Natural killer cell (primary cell): ENCODE measurements at regions not wholly inside any gene's neighbourhood (a gene's known extent, or its start where the extent isn't known, plus 50 kb on each side); places are given as distances from the start of the nearest gene placed in this dataset.

ENCODE experiments used
- ATAC-seq, 3 donors: fragments of 150-1000 bp in 2 of 3; fragments of 200-7000 bp in 1 of 3; cut with Tn5 transposase; 1 replicate in 1 of 3; 2 replicates in 2 of 3; pipeline ENCODE4 v1.10.0; 2021; ENCODE audit warnings: mild to moderate bottlenecking in 2 of 3, moderate library complexity in 2 of 3
- DNase-seq, 2 donors: peaks; one replicate each; pipeline versions ENCODE4 v3.0.0 to v3.0.0-alpha.2; 2013 to 2021; ENCODE audit warnings: mixed read lengths in 1 of 2
- H3K27ac ChIP-seq: one replicate; pipeline ENCODE4 v1.5.1; 2013; ENCODE audit warnings: mild to moderate bottlenecking, low read length
- H3K27me3 ChIP-seq: one replicate; pipeline ENCODE4 v1.6.1; 2013; ENCODE audit warnings: low read length; ENCODE audit not compliant: control insufficient read depth, insufficient read depth
- H3K36me3 ChIP-seq: one replicate; pipeline ENCODE4 v1.6.1; 2013; ENCODE audit warnings: low read length; ENCODE audit not compliant: control insufficient read depth, insufficient read depth
- H3K4me1 ChIP-seq: one replicate; pipeline ENCODE4 v1.6.1; 2013; ENCODE audit warnings: low read length; ENCODE audit not compliant: control insufficient read depth, insufficient read depth
- H3K4me3 ChIP-seq: one replicate; pipeline ENCODE4 v1.5.1; 2013; ENCODE audit warnings: low read length
- H3K9me3 ChIP-seq: one replicate; pipeline ENCODE4 v1.6.1; 2013; ENCODE audit warnings: low read length; ENCODE audit not compliant: control insufficient read depth, insufficient read depth
- H3K27ac Mint-ChIP-seq, 2 donors: one replicate each; pipeline ENCODE4 v1.8.0; 2022; ENCODE audit warnings: mild to moderate bottlenecking in 2 of 2, mixed read lengths in 2 of 2, moderate library complexity in 1 of 2
- H3K27me3 Mint-ChIP-seq, 2 donors: one replicate each; pipeline ENCODE4 v1.8.0; 2022; ENCODE audit warnings: low read depth in 2 of 2, mixed read lengths in 2 of 2
- H3K36me3 Mint-ChIP-seq: one replicate; pipeline ENCODE4 v1.8.0; 2022; ENCODE audit warnings: mixed read lengths
- H3K4me1 Mint-ChIP-seq, 2 donors: one replicate each; pipeline ENCODE4 v1.8.0; 2022; ENCODE audit warnings: mixed read lengths in 2 of 2
- H3K4me3 Mint-ChIP-seq: one replicate; pipeline ENCODE4 v1.8.0; 2022; ENCODE audit warnings: mild to moderate bottlenecking, moderate library complexity, mixed read lengths
- H3K9me3 Mint-ChIP-seq, 2 donors: one replicate each; pipeline ENCODE4 v1.8.0; 2022; ENCODE audit warnings: mixed read lengths in 2 of 2
- CTCF ChIP-seq: fragments of 200-600 bp; IDR thresholded peaks from one replicate; pipeline ENCODE4 v1.8.0; 2022; ENCODE audit warnings: antibody characterized with exemption
- WGBS: methylation state at CpG from one replicate; pipeline ENCODE4 v1.1.7; 2013; ENCODE audit warnings: missing lambda C conversion rate; ENCODE audit not compliant: insufficient coverage; 5-methylcytosine and 5-hydroxymethylcytosine counted together
- intact Hi-C: fragments of 100-400 bp; cut with micrococcal nuclease; formaldehyde crosslinking; loops from one replicate; pipeline ENCODE4 v1.14.2; 2022

- no peak for DNase-seq
- Histone ChIP-seq H3K36me3 (no peaks in the 10 kb centered on the region), H3K4me3 (no peak overlapping the region), H3K9me3 (no peaks in the 10 kb centered on the region), H3K4me1 (no peaks in the 10 kb centered on the region), H3K27ac (no peak overlapping the region), H3K27me3 (no peaks in the 10 kb centered on the region)
- no peaks in the 10 kb centered on the region for H3K9me3 Mint-ChIP-seq
- no peak for TF ChIP-seq CTCF
- H3K27me3 Mint-ChIP-seq = peaks cover 3 to 6% of the 10 kb centered on the region in 2 donors
- no peak overlapping the region for H3K4me3 Mint-ChIP-seq
- no peaks in the 10 kb centered on the region for H3K36me3 Mint-ChIP-seq
- no peak overlapping the region for H3K27ac Mint-ChIP-seq
- 67% methylated on average over 17 of the region's 17 CpGs for WGBS
- no peaks in the 10 kb centered on the region for H3K4me1 Mint-ChIP-seq
- intact Hi-C loops = no loop called here
- no peak for ATAC-seq
Observed at GRCh38 chr12:113569806-113570205, 98.1 kb upstream of the LHX5 start.

GRCh38 chr12:113568021-113568420 is 96.3 kb upstream of the LHX5 start:
- Mint-ChIP-seq H3K36me3 (no peaks in the 10 kb centered on the region), H3K27ac (no peak overlapping the region), H3K9me3 (peaks cover 0 to 2% of the 10 kb centered on the region in 2 donors), H3K27me3 (peaks cover 5 to 17% of the 10 kb centered on the region in 2 donors), H3K4me3 (no peak overlapping the region), H3K4me1 (no peaks in the 10 kb centered on the region)
- intact Hi-C loops = no loop called here
- H3K9me3 ChIP-seq = no peaks in the 10 kb centered on the region
- ATAC-seq = no peak
- H3K27ac ChIP-seq = no peak overlapping the region
- 81% methylated on average over 1 of the region's 2 CpGs for WGBS
- no peaks in the 10 kb centered on the region for H3K4me1 ChIP-seq
- DNase-seq = no peak
- no peak for TF ChIP-seq CTCF
- no peaks in the 10 kb centered on the region for H3K36me3 ChIP-seq
- no peak overlapping the region for H3K4me3 ChIP-seq
- no peaks in the 10 kb centered on the region for H3K27me3 ChIP-seq

GRCh38 chr12:113565368-113565767 is 93.7 kb upstream of the LHX5 start:
- Mint-ChIP-seq H3K27ac (no peak overlapping the region), H3K27me3 (peaks cover 5 to 19% of the 10 kb centered on the region in 2 donors), H3K4me1 (no peaks in the 10 kb centered on the region), H3K4me3 (no peak overlapping the region), H3K9me3 (peaks cover 0 to 2% of the 10 kb centered on the region in 2 donors), H3K36me3 (no peaks in the 10 kb centered on the region)
- Histone ChIP-seq H3K27ac (no peak overlapping the region), H3K4me1 (no peaks in the 10 kb centered on the region), H3K4me3 (no peak overlapping the region), H3K9me3 (no peaks in the 10 kb centered on the region), H3K27me3 (no peaks in the 10 kb centered on the region), H3K36me3 (no peaks in the 10 kb centered on the region)
- 73% methylated on average over 3 of the region's 8 CpGs for WGBS
- no peak for ATAC-seq
- intact Hi-C loops = no loop called here
- TF ChIP-seq CTCF = no peak
- no peak for DNase-seq

GRCh38 chr12:113561068-113561780 is 89.6 kb upstream of the LHX5 start:
- H3K9me3 ChIP-seq = no peaks in the 10 kb centered on the region
- ATAC-seq (no peak), DNase-seq (no peak)
- WGBS = 74% methylated on average over 18 of the region's 18 CpGs
- no peak for TF ChIP-seq CTCF
- no peaks in the 10 kb centered on the region for H3K36me3 ChIP-seq
- Mint-ChIP-seq H3K9me3 (peaks cover 0 to 2% of the 10 kb centered on the region in 2 donors), H3K4me3 (no peak overlapping the region), H3K27ac (no peak overlapping the region), H3K36me3 (no peaks in the 10 kb centered on the region), H3K27me3 (peaks cover 8 to 26% of the 10 kb centered on the region in 2 donors), H3K4me1 (no peaks in the 10 kb centered on the region)
- no peak overlapping the region for H3K27ac ChIP-seq
- no peaks in the 10 kb centered on the region for H3K4me1 ChIP-seq
- intact Hi-C loops = no loop called here
- H3K27me3 ChIP-seq = no peaks in the 10 kb centered on the region
- no peak overlapping the region for H3K4me3 ChIP-seq
